ENCODE measurements at regions not wholly inside any gene's neighbourhood (a gene's known extent, or its start where the extent isn't known, plus 50 kb on each side); places are given as distances from the start of the nearest gene placed in this dataset.
A peak's percentile ranks its signal among the peaks of the same experiment; 100 is the strongest.

- Mint-ChIP-seq H3K27me3 (ENCODE audit: low read depth) (no peaks in the 10 kb centered on the region), H3K36me3 (no peaks in the 10 kb centered on the region), H3K9me3 (peaks cover under 1% of the 10 kb centered on the region), H3K27ac (peak overlapping the region; percentile 89), H3K4me3 (no peak overlapping the region), H3K4me1 (peaks cover 67% of the 10 kb centered on the region)
- no peak for TF ChIP-seq E2F4 (CRISPR knock-in tag; IDR thresholded peaks at IDR 0.05; ENCODE audit: borderline replicate concordance, low read depth)
- TF ChIP-seq TP53 (CRISPR knock-in tag; IDR thresholded peaks at IDR 0.05): no peak
- no peak for TF ChIP-seq TEAD1 (CRISPR knock-in tag; IDR thresholded peaks at IDR 0.05)
- TF ChIP-seq EMX1 (CRISPR knock-in tag; IDR thresholded peaks at IDR 0.05): no peak
- no peak for TF ChIP-seq JUN (CRISPR knock-in tag; IDR thresholded peaks at IDR 0.05)
- TF ChIP-seq ZNF671 (CRISPR knock-in tag; IDR thresholded peaks at IDR 0.05): no peak
- TF ChIP-seq ZNF512 (CRISPR knock-in tag; IDR thresholded peaks at IDR 0.05; ENCODE audit: borderline replicate concordance): no peak
- no peak for TF ChIP-seq RELA (CRISPR knock-in tag; IDR thresholded peaks at IDR 0.05; ENCODE audit: borderline replicate concordance)
- no peak for TF ChIP-seq ZSCAN18 (CRISPR knock-in tag; IDR thresholded peaks at IDR 0.05)
- TF ChIP-seq CREB1 (CRISPR knock-in tag; IDR thresholded peaks at IDR 0.05): no peak
- no peak for TF ChIP-seq ZNF281 (CRISPR knock-in tag; IDR thresholded peaks at IDR 0.05)
- no peak for TF ChIP-seq ZNF232 (CRISPR knock-in tag; IDR thresholded peaks at IDR 0.05)
- no peak for TF ChIP-seq JAZF1 (CRISPR knock-in tag; IDR thresholded peaks at IDR 0.05)
- TF ChIP-seq SMAD4 (CRISPR knock-in tag; IDR thresholded peaks at IDR 0.05): no peak
- TF ChIP-seq AFF4 (CRISPR knock-in tag; IDR thresholded peaks at IDR 0.05; ENCODE audit: borderline replicate concordance): no peak
- TF ChIP-seq ATF3 (CRISPR knock-in tag; conservative IDR thresholded peaks at IDR 0.05): no peak
- ATAC-seq: no peak
- DNase-seq (ENCODE audit: low spot score): no peak
- POLR2A ChIA-PET: no interaction called here
- CTCF ChIA-PET: interaction anchor here (1.1 to 3.0 kb wide), 2 partner anchors 11 to 454 kb away, joined by 3 to 11 read pairs; no protein-coding TSS in a partner anchor
Measured at GRCh38 chr12:108446766-108447165, 68.3 kb upstream of the FICD start.
